ENCODE measurements at regions not wholly inside any gene's neighbourhood (a gene's known extent, or its start where the extent isn't known, plus 50 kb on each side); places are given as distances from the start of the nearest gene placed in this dataset.
"Not testable (repeated sequence)": the region's sequence is repeated elsewhere in the genome, so short reads cannot be mapped to it uniquely, and the experiment has no call there.

DNA sequence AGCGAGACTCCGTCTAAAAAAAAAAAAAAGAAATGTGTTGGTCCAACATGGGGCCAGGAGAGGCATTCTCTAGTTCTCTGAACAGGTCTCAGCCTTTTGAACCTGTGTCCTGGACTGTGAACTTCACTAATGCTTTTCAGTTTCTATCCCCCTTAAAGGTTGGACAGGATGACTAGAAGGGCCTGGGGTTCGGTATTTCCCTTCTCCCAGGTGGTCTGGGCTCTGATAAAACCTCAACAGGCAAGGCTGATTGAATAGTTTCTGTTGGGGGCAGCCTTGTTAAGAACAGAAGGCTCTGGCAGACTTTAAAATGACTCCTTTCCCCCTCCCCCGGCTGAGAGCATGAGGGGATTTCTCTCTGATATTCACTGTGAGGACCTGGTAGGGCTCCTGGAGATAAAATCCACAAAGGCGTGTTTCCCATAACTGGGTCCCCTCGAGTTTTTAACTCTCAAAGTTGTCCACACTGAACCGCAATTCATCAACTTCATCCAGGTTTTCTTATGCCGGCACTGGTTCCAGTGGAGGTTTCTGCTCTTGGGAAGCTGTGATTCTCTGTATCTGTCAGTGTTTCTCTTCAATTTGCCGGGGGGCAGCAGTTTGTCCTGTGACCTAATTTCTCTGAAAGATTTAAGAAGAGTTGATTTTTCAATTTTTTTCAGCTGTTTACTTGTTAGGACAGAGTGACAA lies 91.3 kb downstream of the METRNL start:
- no peaks in the 10 kb centered on the region for H3K36me3 ChIP-seq (ENCODE audit: control insufficient read depth, insufficient read depth, low read length)
- TF ChIP-seq, protein P1, sequence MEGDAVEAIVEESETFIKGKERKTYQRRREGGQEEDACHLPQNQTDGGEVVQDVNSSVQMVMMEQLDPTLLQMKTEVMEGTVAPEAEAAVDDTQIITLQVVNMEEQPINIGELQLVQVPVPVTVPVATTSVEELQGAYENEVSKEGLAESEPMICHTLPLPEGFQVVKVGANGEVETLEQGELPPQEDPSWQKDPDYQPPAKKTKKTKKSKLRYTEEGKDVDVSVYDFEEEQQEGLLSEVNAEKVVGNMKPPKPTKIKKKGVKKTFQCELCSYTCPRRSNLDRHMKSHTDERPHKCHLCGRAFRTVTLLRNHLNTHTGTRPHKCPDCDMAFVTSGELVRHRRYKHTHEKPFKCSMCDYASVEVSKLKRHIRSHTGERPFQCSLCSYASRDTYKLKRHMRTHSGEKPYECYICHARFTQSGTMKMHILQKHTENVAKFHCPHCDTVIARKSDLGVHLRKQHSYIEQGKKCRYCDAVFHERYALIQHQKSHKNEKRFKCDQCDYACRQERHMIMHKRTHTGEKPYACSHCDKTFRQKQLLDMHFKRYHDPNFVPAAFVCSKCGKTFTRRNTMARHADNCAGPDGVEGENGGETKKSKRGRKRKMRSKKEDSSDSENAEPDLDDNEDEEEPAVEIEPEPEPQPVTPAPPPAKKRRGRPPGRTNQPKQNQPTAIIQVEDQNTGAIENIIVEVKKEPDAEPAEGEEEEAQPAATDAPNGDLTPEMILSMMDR (IDR thresholded peaks at IDR 0.05; ENCODE audit: insufficient read depth, low read depth, low read length): no peak
- ChIA-PET CTCF (no interaction called here), POLR2A (no interaction called here)
- no peak overlapping the region for H3K4me3 ChIP-seq (ENCODE audit: low read depth, low read length)
- no peak for DNase-seq (ENCODE audit: low read depth)
- peaks cover 5% of the 10 kb centered on the region for H3K27me3 ChIP-seq (ENCODE audit: control insufficient read depth, insufficient read depth, low read length)

DNA sequence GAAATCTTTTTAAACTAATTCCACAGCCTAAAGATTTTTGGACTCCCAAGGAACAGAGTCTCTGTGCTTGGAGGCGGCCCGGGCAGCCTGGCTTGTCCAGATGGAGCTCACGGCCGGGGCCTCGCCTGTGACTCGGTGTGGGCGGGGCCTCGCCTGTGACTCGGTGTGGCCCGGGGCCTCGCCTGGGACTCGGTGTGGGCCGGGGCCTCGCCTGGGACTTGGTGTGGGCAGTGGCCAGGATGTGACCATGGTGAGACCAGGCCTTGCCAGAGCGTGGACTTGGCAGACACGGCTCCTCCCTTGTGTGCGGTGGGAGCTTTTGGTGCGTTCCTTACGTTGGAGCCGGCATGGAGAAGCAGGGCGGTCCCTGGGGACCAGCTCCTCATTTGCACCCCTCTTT lies 92.3 kb downstream of the METRNL start:
- peaks cover 5% of the 10 kb centered on the region for H3K27me3 ChIP-seq (ENCODE audit: control insufficient read depth, insufficient read depth, low read length)
- no peaks in the 10 kb centered on the region for H3K36me3 ChIP-seq (ENCODE audit: control insufficient read depth, insufficient read depth, low read length)
- POLR2A ChIA-PET: no interaction called here
- DNase-seq (ENCODE audit: low read depth): no peak
- H3K4me3 ChIP-seq (ENCODE audit: low read depth, low read length): no peak overlapping the region
- CTCF ChIA-PET: interaction anchor here (0.6 kb wide), 1 partner anchor 638 kb away, joined by 3 read pairs; no protein-coding TSS in a partner anchor
- TF ChIP-seq, protein P1 (IDR thresholded peaks at IDR 0.05; ENCODE audit: insufficient read depth, low read depth, low read length): no peak

DNA sequence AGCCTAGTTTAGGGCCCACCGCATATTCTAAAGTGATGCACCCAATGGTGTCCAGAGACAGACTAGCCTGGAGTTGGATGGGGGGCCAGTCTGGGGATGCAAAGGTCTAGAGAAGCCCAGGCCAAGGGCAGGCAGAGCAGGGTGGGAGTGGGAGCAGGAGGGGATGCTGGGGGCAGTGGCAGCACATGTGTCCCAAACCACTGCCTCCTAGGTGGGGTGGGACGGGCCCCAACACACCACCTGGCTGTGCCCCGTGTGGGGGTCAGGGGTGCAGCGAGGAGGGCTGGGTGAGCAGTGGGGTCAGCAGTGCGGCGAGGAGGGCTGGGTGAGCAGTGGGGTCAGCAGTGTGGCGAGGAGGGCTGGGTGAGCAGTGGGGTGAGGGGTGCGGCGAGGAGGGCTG lies 92.7 kb downstream of the METRNL start:
- H3K36me3 ChIP-seq (ENCODE audit: control insufficient read depth, insufficient read depth, low read length); H3K4me3 ChIP-seq (ENCODE audit: low read depth, low read length); H3K27me3 ChIP-seq (ENCODE audit: control insufficient read depth, insufficient read depth, low read length); DNase-seq (ENCODE audit: low read depth); POLR2A ChIA-PET; CTCF ChIA-PET: not testable (repeated sequence)

DNA sequence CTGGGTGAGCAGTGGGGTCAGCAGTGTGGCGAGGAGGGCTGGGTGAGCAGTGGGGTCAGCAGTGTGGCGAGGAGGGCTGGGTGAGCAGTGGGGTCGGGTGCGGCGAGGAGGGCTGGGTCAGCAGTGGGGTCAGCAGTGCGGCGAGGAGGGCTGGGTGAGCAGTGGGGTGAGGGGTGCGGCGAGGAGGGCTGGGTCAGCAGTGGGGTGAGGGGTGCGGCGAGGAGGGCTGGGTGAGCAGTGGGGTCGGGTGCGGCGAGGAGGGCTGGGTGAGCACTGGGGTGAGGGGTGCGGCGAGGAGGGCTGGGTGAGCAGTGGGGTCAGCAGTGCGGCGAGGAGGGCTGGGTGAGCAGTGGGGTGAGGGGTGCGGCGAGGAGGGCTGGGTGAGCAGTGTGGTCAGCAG lies 93.2 kb downstream of the METRNL start:
- CTCF ChIA-PET; H3K4me3 ChIP-seq (ENCODE audit: low read depth, low read length): not testable (repeated sequence)

DNA sequence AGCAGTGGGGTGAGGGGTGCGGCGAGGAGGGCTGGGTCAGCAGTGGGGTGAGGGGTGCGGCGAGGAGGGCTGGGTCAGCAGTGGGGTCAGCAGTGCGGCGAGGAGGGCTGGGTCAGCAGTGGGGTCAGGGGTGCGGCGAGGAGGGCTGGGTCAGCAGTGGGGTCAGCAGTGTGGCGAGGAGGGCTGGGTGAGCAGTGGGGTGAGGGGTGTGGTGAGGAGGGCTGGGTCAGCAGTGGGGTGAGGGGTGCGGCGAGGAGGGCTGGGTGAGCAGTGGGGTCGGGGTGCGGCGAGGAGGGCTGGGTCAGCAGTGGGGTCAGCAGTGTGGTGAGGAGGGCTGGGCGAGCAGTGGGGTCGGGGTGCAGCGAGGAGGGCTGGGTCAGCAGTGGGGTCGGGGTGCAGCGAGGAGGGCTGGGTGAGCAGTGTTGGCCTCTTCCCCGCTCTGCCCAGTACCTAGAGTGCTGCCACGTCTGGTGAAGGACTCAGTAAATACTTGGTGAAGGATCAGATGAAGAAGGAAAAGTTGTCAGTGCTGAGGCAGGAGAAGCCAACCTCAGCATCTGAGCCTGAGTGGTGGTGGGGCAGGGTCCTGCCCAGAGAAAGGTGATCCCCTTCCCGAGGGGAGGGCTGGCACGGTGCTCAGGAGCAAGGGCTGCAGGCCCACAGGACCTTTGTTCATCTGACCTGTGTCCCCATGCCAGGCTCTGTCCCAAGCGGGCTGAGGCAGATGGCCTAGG lies 93.9 kb downstream of the METRNL start:
- POLR2A ChIA-PET: not testable (repeated sequence)

More for the DNA sequence above, 93.2 kb downstream of the METRNL start:
- POLR2A ChIA-PET; H3K36me3 ChIP-seq (ENCODE audit: control insufficient read depth, insufficient read depth, low read length); DNase-seq (ENCODE audit: low read depth); H3K27me3 ChIP-seq (ENCODE audit: control insufficient read depth, insufficient read depth, low read length): not testable (repeated sequence)

DNA sequence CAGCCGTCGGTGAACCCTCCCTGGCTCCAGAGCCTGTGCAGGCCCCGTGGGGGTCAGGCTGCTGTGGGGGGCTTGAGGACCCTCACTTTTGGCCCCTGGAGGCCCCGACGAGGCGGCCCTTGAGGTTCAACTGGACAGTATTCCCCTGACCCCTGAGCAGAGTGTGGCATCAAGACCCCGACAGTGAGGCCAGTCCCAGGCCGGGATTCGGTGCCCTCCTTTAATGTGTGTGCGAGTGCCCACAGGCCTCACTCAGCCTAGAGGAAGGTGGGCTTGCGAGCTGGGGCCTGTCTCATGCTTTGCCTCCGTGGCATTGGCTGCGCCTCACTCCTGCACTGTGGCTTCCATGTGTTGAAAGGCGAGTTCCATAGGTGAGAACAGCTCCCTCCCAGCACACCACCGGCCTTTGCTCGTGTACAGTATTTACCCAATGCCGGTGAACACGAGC lies 94.5 kb downstream of the METRNL start:
- ChIA-PET CTCF (no interaction called here), POLR2A (no interaction called here)
- H3K36me3 ChIP-seq (ENCODE audit: control insufficient read depth, insufficient read depth, low read length): no peaks in the 10 kb centered on the region
- no peak overlapping the region for H3K4me3 ChIP-seq (ENCODE audit: low read depth, low read length)
- DNase-seq (ENCODE audit: low read depth): no peak
- peaks cover 5% of the 10 kb centered on the region for H3K27me3 ChIP-seq (ENCODE audit: control insufficient read depth, insufficient read depth, low read length)
- TF ChIP-seq, protein P1 (IDR thresholded peaks at IDR 0.05; ENCODE audit: insufficient read depth, low read depth, low read length): no peak

More for the DNA sequence above, 93.9 kb downstream of the METRNL start:
- H3K4me3 ChIP-seq (ENCODE audit: low read depth, low read length); H3K27me3 ChIP-seq (ENCODE audit: control insufficient read depth, insufficient read depth, low read length); CTCF ChIA-PET; H3K36me3 ChIP-seq (ENCODE audit: control insufficient read depth, insufficient read depth, low read length); DNase-seq (ENCODE audit: low read depth): not testable (repeated sequence)
